Heart left ventricle (tissue), 16 donors: ENCODE measurements at regions not wholly inside any gene's neighbourhood (a gene's known extent, or its start where the extent isn't known, plus 50 kb on each side); places are given as distances from the start of the nearest gene placed in this dataset.
A peak's percentile ranks its signal among the peaks of the same experiment; 100 is the strongest.
"Not testable (repeated sequence)": the region's sequence is repeated elsewhere in the genome, so short reads cannot be mapped to it uniquely, and the experiment has no call there.

Experiments
- ATAC-seq, 4 donors: fragments of 200-7000 bp; cut with Tn5 transposase; one replicate each; pipeline ENCODE4 v1.9.1; 2020 to 2022; ENCODE audit warnings: moderate library complexity in 4 of 4, mild to moderate bottlenecking in 3 of 4, moderate number of reproducible peaks in 1 of 4
- DNase-seq, 5 donors: peaks; one replicate each; pipeline ENCODE4 v3.0.0-alpha.2; 2020
- H3K27ac ChIP-seq, 12 donors: fragments of 200-600 bp; sonication (generic) in 4 of 12; one replicate each; pipeline versions ENCODE4 v1.5.0 to v1.8.0; 2016 to 2022; ENCODE audit warnings: mild to moderate bottlenecking in 2 of 12
- H3K27me3 ChIP-seq, 9 donors: fragments of 200-600 bp; sonication (generic) in 2 of 9; one replicate each; pipeline versions ENCODE4 v1.5.1 to v1.8.0; 2016 to 2022; ENCODE audit warnings: mild to moderate bottlenecking in 3 of 9
- H3K36me3 ChIP-seq, 9 donors: fragments of 200-600 bp; sonication (generic) in 2 of 9; one replicate each; pipeline versions ENCODE4 v1.5.0 to v1.8.0; 2018 to 2022; ENCODE audit warnings: mild to moderate bottlenecking in 2 of 9
- H3K4me1 ChIP-seq, 12 donors: fragments of 200-600 bp; sonication (generic) in 4 of 12; one replicate each; pipeline versions ENCODE4 v1.5.0 to v1.8.0; 2016 to 2022; ENCODE audit warnings: mild to moderate bottlenecking in 3 of 12
- H3K4me3 ChIP-seq, 12 donors: fragments of 200-600 bp; sonication (generic) in 4 of 12; one replicate each; pipeline versions ENCODE4 v1.5.0 to v1.8.0; 2017 to 2022; ENCODE audit warnings: mild to moderate bottlenecking in 9 of 12, moderate library complexity in 4 of 12
- H3K9me3 ChIP-seq, 12 donors: fragments of 200-600 bp; sonication (generic) in 4 of 12; one replicate each; pipeline versions ENCODE4 v1.5.0 to v1.8.0; 2016 to 2022; ENCODE audit warnings: mild to moderate bottlenecking in 1 of 12
- POLR2A ChIP-seq, 2 donors: fragments of 450-650 bp; IDR thresholded peaks; one replicate each; pipeline ENCODE4 v1.6.1; 2017; ENCODE audit warnings: antibody characterized with exemption in 2 of 2, mild to moderate bottlenecking in 2 of 2, moderate library complexity in 2 of 2
- WGBS, 4 donors: extraction: QIAGEN DNeasy Blood & Tissue Kit in 2 of 4; methylation state at CpG; one replicate each; pipeline versions ENCODE4 v1.1.5 to v1.1.7; 2013 to 2018; 5-methylcytosine and 5-hydroxymethylcytosine counted together
- intact Hi-C, 10 donors: fragments of 100-400 bp; cut with DNase I; formaldehyde crosslinking; loops; one replicate each; pipeline versions ENCODE4 v1.11.1 to v1.14.2; 2022
- TF ChIP-seq, protein P1 (sequence below), 12 donors: fragments of 200-600 bp; sonication (generic) in 4 of 12; IDR thresholded peaks; one replicate each; pipeline versions ENCODE4 v1.5.0 to v1.8.0; 2018 to 2022; ENCODE audit warnings: antibody characterized with exemption in 12 of 12, mild to moderate bottlenecking in 5 of 12
- donor health status: ischemic (EF 13 %, LVEDD 7.1; RV severe dilation, severe dysfunction).
- donor health status: healthy with polysubstance abuse.
- donor health status: DM: no; HTN: yes; CAD: no.
- donor health status: DM: no; HTN: no; CAD: no.
- donor health status: ischemic (EF 25% LVEDD 6.9; RV normal size, moderate dysfunction).
- donor health status: ischemic (EF 25% LVEDD 5.7; RV mildly dilated, moderate dysfunction).
- donor health status: healthy.
- donor health status: DM: yes; HTN: yes; CAD: no.
- donor health status: ischemic (EF 35%, LVEDD 5.7; RV mildly dilated, moderate dysfunction).
- donor health status: nonischemic (EF 11% LVEDD 7.7; RV severe dilation, severe dysfunction).
- donor health status: DM: yes; HTN: yes; CAD: no.
- donor health status: PGD.
- donor health status: ischemic (EF 29% LVEDD 5.4; RV normal size, mild dysfunction).
- donor health status: nonischemic (EF 23%, LVEDD 6.1; RV moderate dilation, normal function).

DNA sequence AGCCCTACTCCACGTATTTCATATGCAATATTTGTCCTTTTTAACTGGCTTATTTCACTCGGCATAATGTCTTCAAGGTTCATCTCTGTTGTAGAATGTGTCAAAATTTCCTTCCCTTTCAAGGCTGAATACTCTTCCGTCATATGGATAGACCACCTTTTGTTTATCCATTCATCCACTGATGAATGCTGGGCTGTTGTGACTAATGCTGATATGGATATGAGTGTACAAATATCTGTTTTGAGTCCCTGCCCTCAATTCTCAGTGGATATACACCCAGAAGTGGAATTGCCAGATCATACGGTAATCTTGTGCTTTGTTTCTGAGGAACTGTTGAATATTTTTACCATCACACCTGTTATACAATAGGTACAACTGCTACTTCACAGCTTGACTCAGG, 155.2 kb upstream of the IRF2BP2 start:
- Histone ChIP-seq H3K4me1 (peaks cover 0 to 28% (median 0%) of the 10 kb centered on the region in 12 donors), H3K4me3 (no peak overlapping the region), H3K27me3 (no peaks in the 10 kb centered on the region), H3K27ac (no peak overlapping the region), H3K36me3 (no peaks in the 10 kb centered on the region), H3K9me3 (no peaks in the 10 kb centered on the region)
- TF ChIP-seq, protein P1, sequence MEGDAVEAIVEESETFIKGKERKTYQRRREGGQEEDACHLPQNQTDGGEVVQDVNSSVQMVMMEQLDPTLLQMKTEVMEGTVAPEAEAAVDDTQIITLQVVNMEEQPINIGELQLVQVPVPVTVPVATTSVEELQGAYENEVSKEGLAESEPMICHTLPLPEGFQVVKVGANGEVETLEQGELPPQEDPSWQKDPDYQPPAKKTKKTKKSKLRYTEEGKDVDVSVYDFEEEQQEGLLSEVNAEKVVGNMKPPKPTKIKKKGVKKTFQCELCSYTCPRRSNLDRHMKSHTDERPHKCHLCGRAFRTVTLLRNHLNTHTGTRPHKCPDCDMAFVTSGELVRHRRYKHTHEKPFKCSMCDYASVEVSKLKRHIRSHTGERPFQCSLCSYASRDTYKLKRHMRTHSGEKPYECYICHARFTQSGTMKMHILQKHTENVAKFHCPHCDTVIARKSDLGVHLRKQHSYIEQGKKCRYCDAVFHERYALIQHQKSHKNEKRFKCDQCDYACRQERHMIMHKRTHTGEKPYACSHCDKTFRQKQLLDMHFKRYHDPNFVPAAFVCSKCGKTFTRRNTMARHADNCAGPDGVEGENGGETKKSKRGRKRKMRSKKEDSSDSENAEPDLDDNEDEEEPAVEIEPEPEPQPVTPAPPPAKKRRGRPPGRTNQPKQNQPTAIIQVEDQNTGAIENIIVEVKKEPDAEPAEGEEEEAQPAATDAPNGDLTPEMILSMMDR (IDR thresholded peaks at IDR 0.05), result no peak
- no peak for TF ChIP-seq POLR2A (IDR thresholded peaks at IDR 0.05)
- no peak for ATAC-seq
- intact Hi-C loops, result loop anchor here in 1 of 10 donors (5.0 kb wide), 1 partner anchor 38 kb away; no protein-coding TSS in a partner anchor
- 71 to 95% (median 88%) methylated on average over 4 of the region's 4 CpGs for WGBS, 4 donors
- DNase-seq, result no peak

DNA sequence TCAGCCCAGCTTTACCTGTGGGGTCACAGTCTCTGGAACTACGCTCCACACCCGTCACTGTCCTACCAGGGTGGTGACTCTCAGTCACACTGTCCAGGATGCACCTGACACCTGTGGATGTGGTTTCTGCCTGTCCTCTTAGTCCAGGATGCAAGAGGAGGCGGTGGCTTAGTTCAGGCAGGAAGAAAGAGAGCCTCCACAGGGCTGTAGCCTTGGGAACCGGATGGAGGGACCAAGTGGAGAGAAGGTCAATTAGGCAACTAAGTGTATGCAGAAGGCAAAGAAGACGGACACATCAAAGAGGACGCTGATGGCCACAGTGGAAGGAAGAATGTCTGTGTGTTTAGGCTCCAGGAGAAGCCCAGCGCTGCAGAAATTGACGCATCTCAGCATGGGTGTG, 153.9 kb upstream of the IRF2BP2 start:
- DNase-seq (no peak), ATAC-seq (no peak)
- 76 to 89% (median 87%) methylated on average over 8 of the region's 8 CpGs for WGBS, 4 donors
- H3K9me3 ChIP-seq, result no peaks in the 10 kb centered on the region
- TF ChIP-seq, protein P1 (IDR thresholded peaks at IDR 0.05), result no peak
- TF ChIP-seq POLR2A (IDR thresholded peaks at IDR 0.05), result no peak
- peaks cover 0 to 30% (median 0%) of the 10 kb centered on the region in 12 donors for H3K4me1 ChIP-seq
- H3K36me3 ChIP-seq, result no peaks in the 10 kb centered on the region
- no peak overlapping the region for H3K4me3 ChIP-seq
- intact Hi-C loops, result no loop called here
- H3K27me3 ChIP-seq, result no peaks in the 10 kb centered on the region
- no peak overlapping the region for H3K27ac ChIP-seq

DNA sequence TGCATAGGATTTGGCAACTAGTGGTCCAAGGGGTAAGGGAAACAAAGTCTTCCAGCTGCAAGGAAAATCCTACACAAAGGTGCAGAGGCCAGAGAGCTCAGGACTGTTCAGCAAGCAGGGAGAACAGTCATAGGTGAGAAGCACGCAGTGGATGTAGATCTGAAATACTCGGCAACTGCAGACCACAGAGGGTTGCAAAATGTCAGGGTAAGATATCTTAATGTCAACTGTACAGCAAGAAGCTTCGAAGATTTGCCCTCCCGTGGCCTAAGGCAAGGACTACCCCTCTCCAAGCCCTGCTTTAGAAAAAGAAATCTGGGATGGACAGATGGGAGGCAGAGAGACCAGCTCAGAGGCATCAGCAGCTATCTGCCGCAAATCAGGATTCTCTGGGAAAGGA, 153.4 kb upstream of the IRF2BP2 start:
- Histone ChIP-seq H3K27me3 (no peaks in the 10 kb centered on the region), H3K27ac (no peak overlapping the region), H3K9me3 (no peaks in the 10 kb centered on the region), H3K4me3 (no peak overlapping the region), H3K4me1 (peaks cover 0 to 27% (median 0%) of the 10 kb centered on the region in 12 donors), H3K36me3 (no peaks in the 10 kb centered on the region)
- intact Hi-C loops, result no loop called here
- ATAC-seq, result no peak
- whole genome bisulfite sequencing, 4 donors, result 77 to 89% (median 82%) methylated on average over 5 of the region's 5 CpGs
- TF ChIP-seq, protein P1 (IDR thresholded peaks at IDR 0.05), result no peak
- TF ChIP-seq POLR2A (IDR thresholded peaks at IDR 0.05), result no peak
- DNase-seq, result no peak

DNA sequence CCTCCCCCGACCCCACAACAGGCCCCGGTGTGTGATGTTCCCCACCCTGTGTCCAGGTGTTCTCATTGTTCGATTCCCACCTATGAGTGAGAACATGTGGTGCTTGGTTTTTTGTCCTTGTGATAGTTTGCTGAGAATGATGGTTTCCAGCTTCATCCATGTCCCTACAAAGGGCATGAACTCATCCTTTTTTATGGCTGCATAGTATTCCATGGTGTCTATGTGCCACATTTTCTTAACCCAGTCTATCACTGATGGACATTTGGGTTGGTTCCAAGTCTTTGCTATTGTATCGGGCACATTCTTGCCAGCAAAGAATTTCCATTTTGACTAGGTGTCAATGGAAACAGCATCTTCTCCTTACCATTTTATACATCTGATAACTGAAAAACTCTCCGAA, 152.1 kb upstream of the IRF2BP2 start:
- H3K4me3 ChIP-seq, DNase-seq, H3K36me3 ChIP-seq, intact Hi-C loops, H3K27ac ChIP-seq, H3K9me3 ChIP-seq, H3K27me3 ChIP-seq, ATAC-seq: not testable (repeated sequence)
- WGBS, 4 donors, result 79 to 100% (median 96%) methylated on average over 5 of the region's 5 CpGs
- peaks cover 0 to 19% (median 0%) of the 10 kb centered on the region in 12 donors for H3K4me1 ChIP-seq

DNA sequence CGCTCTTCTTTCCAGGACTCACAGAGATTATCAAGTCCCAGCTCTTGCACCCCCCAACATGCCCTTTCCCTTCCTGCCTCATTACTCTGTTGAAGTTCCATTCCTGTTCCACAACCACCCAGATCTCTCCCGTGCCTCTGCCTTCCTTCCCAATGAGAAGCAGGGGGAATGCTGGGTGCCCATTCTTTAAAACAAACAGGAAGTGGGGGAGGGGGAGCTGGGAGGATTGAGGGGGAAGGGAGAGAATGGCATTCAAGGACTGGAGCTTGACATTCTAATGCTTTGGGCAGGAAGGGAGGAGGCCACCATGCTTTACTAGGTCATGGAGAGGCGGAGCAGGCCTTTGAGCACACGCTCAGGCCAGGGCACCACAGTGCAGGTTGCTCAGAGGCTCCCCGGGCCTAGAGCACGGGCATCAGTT, 150.3 kb upstream of the IRF2BP2 start:
- 68 to 76% (median 71%) methylated on average over 6 of the region's 6 CpGs for WGBS, 4 donors
- H3K4me3 ChIP-seq, result no peak overlapping the region
- peaks cover 0 to 29% (median 8%) of the 10 kb centered on the region in 12 donors for H3K4me1 ChIP-seq
- no peaks in the 10 kb centered on the region for H3K36me3 ChIP-seq
- DNase-seq, result no peak
- peak overlapping the region in 1 of 12 donors; percentile 20 for H3K27ac ChIP-seq
- TF ChIP-seq, protein P1 (IDR thresholded peaks at IDR 0.05), result no peak
- TF ChIP-seq POLR2A (IDR thresholded peaks at IDR 0.05), result no peak
- H3K27me3 ChIP-seq, result no peaks in the 10 kb centered on the region
- intact Hi-C loops, result no loop called here
- no peaks in the 10 kb centered on the region for H3K9me3 ChIP-seq
- ATAC-seq, result peak in 2 of 4 donors; percentile 42 to 58
